HCT116 (cell line): ENCODE measurements at regions not wholly inside any gene's neighbourhood (a gene's known extent, or its start where the extent isn't known, plus 50 kb on each side); places are given as distances from the start of the nearest gene placed in this dataset.

Experiments used
- ATAC-seq: fragments of 200-7000 bp; cut with Tn5 transposase; 2 replicates; pipeline ENCODE4 v1.9.1; 2020; ENCODE audit warnings: mild to moderate bottlenecking, moderate library complexity
- BruUV-seq: library from RNA; stranded (reverse); fragments of 400-500 nt; replicated peaks from 2 replicates; lab custom pipeline; 2021; lab: Mats Ljungman, UMichigan
- CTCF ChIA-PET: fragments of 300-600 bp; sonication (Branson Sonifier 250); formaldehyde crosslinking; loops from one replicate; lab custom pipeline; 2021; ENCODE audit warnings: antibody characterized with exemption; lab: Charles Lee
- POLR2A ChIA-PET: fragments of 300-600, 350-600 bp; sonication (Branson Sonifier 250); formaldehyde crosslinking; loops from one replicate; lab custom pipeline; 2021; ENCODE audit warnings: antibody characterized with exemption; lab: Charles Lee
- RAD21 ChIA-PET, 2 experiments: fragments of 300-600 bp; sonication (Branson Sonifier 250); formaldehyde crosslinking; loops; one replicate each; lab custom pipeline; 2023; ENCODE audit warnings: low total read pairs in 2 of 2; ENCODE audit not compliant: uncharacterized antibody in 2 of 2, unreplicated experiment in 2 of 2, low non-redundant PET in 1 of 2; lab: Charles Lee
- DNase-seq: peaks from one replicate; pipeline ENCODE4 v3.0.0-alpha.2; 2010; ENCODE audit warnings: low read depth, low spot score
- H2AFZ ChIP-seq: fragments of 200-600 bp; shearing (Covaris generic), sonication (generic); 2 replicates; pipeline ENCODE4 v1.6.1; 2017; ENCODE audit warnings: low read depth, mixed run types, mixed read lengths, antibody characterized with exemption, low read length; ENCODE audit not compliant: poor library complexity, severe bottlenecking
- H3K27ac ChIP-seq: 2 replicates; pipeline ENCODE4 v1.5.1; 2012; ENCODE audit warnings: low read depth, low read length
- H3K27me3 ChIP-seq: fragments of 200-600 bp; sonication (generic); 2 replicates; pipeline ENCODE4 v1.6.1; 2016; ENCODE audit warnings: mixed run types, low read length, mixed read lengths; ENCODE audit not compliant: insufficient read depth
- H3K36me3 ChIP-seq, 2 experiments: fragments of 200-500 bp in 1 of 2; fragments of 200-600 bp in 1 of 2; sonication (Bioruptor generic) in 1 of 2; sonication (generic) in 1 of 2; 2 replicates each; pipeline versions ENCODE4 v1.5.1 to v1.6.1; 2014 to 2016; ENCODE audit warnings: low read length in 2 of 2, inconsistent platforms in 1 of 2, mixed read lengths in 1 of 2, mixed run types in 1 of 2; ENCODE audit not compliant: insufficient read depth in 2 of 2, control insufficient read depth in 1 of 2
- H3K4me1 ChIP-seq, 2 experiments: fragments of 200-600 bp in 1 of 2; sonication (generic) in 1 of 2; 2 replicates each; pipeline versions ENCODE4 v1.5.1 to v1.6.1; 2012 to 2017; ENCODE audit warnings: low read length in 2 of 2, inconsistent platforms in 1 of 2, mild to moderate bottlenecking in 1 of 2, mixed read lengths in 1 of 2, mixed run types in 1 of 2, moderate library complexity in 1 of 2; ENCODE audit not compliant: insufficient read depth in 2 of 2, control insufficient read depth in 1 of 2
- H3K4me2 ChIP-seq: fragments of 200-600 bp; sonication (generic); 2 replicates; pipeline ENCODE4 v1.6.1; 2017; ENCODE audit warnings: mixed run types, low read length, mixed read lengths
- H3K4me3 ChIP-seq, 2 experiments: fragments of 200-600 bp in 1 of 2; sonication (generic) in 1 of 2; replicated peaks in 1 of 2; 2 replicates each; pipeline ENCODE4 v1.5.1; 2011 to 2016; ENCODE audit warnings: low read length in 2 of 2, control low read depth in 1 of 2, low read depth in 1 of 2, mild to moderate bottlenecking in 1 of 2, mixed read lengths in 1 of 2, mixed run types in 1 of 2
- H3K79me2 ChIP-seq: fragments of 200-600 bp; sonication (generic); 2 replicates; pipeline ENCODE4 v1.6.1; 2017; ENCODE audit warnings: mild to moderate bottlenecking, mixed run types, low read length, moderate library complexity, mixed read lengths; ENCODE audit not compliant: insufficient read depth
- H3K9ac ChIP-seq: fragments of 200-600 bp; sonication (generic); 2 replicates; pipeline ENCODE4 v1.6.1; 2016; ENCODE audit warnings: low read length, mixed read lengths
- H3K9me2 ChIP-seq: fragments of 200-600 bp; sonication (generic), shearing (Covaris generic); 2 replicates; pipeline ENCODE4 v1.6.1; 2017; ENCODE audit warnings: mixed run types, mild to moderate bottlenecking, moderate library complexity; ENCODE audit not compliant: insufficient read depth
- H3K9me3 ChIP-seq, 2 experiments: fragments of 200-500 bp in 1 of 2; fragments of 200-600 bp in 1 of 2; sonication (Bioruptor generic) in 1 of 2; sonication (generic) in 1 of 2; 2 replicates each; pipeline ENCODE4 v1.6.1; 2014 to 2017; ENCODE audit warnings: low read length in 2 of 2, mixed read lengths in 2 of 2, inconsistent platforms in 1 of 2, low read depth in 1 of 2, mild to moderate bottlenecking in 1 of 2, mixed run types in 1 of 2, moderate library complexity in 1 of 2; ENCODE audit not compliant: control insufficient read depth in 1 of 2, insufficient read depth in 1 of 2
- H4K20me1 ChIP-seq: fragments of 200-600 bp; sonication (generic), shearing (Covaris generic); 2 replicates; pipeline ENCODE4 v1.6.1; 2017; ENCODE audit warnings: mixed run types, mild to moderate bottlenecking, moderate library complexity; ENCODE audit not compliant: insufficient read depth
- CTCF ChIP-seq, 3 experiments: fragments of 200-600 bp in 1 of 3; sonication (generic) in 1 of 3; IDR thresholded peaks in 2 of 3; conservative IDR thresholded peaks in 1 of 3; 2 replicates each; pipeline ENCODE4 v1.5.1; 2012 to 2017; ENCODE audit warnings: low read depth in 2 of 3, low read length in 2 of 3, antibody characterized with exemption in 1 of 3, borderline replicate concordance in 1 of 3, control low read depth in 1 of 3, mild to moderate bottlenecking in 1 of 3, mixed read lengths in 1 of 3, mixed run types in 1 of 3, moderate library complexity in 1 of 3; ENCODE audit not compliant: insufficient read depth in 1 of 3
- EGR1 ChIP-seq: IDR thresholded peaks from 2 replicates; pipeline ENCODE4 v1.6.1; 2012; ENCODE audit warnings: low read depth
- ELF1 ChIP-seq: IDR thresholded peaks from 2 replicates; pipeline ENCODE4 v1.6.1; 2012; ENCODE audit warnings: low read depth, borderline replicate concordance
- EZH2 ChIP-seq: fragments of 200-600 bp; sonication (generic); IDR thresholded peaks from 2 replicates; pipeline ENCODE4 v1.6.1; 2017; ENCODE audit warnings: antibody characterized with exemption, mixed run types
- FOSL1 ChIP-seq: IDR thresholded peaks from 2 replicates; pipeline ENCODE4 v1.6.1; 2012; ENCODE audit warnings: low read depth
- JUND ChIP-seq: IDR thresholded peaks from 2 replicates; pipeline ENCODE4 v1.6.1; 2012
- MAX ChIP-seq: IDR thresholded peaks from 2 replicates; pipeline ENCODE4 v1.6.1; 2012
- POLR2A ChIP-seq: IDR thresholded peaks from 2 replicates; pipeline ENCODE4 v1.7.0; 2011; ENCODE audit warnings: borderline replicate concordance; ENCODE audit not compliant: insufficient read depth, insufficient read length; ENCODE audit errors: extremely low read depth
- POLR2AphosphoS5 ChIP-seq: IDR thresholded peaks from 2 replicates; pipeline ENCODE4 v1.6.1; 2011; ENCODE audit warnings: mild to moderate bottlenecking, low read depth, low read length, moderate library complexity
- RAD21 ChIP-seq: IDR thresholded peaks from 2 replicates; pipeline ENCODE4 v1.6.1; 2012; ENCODE audit warnings: low read depth, mild to moderate bottlenecking
- SIN3A ChIP-seq: IDR thresholded peaks from 2 replicates; pipeline ENCODE4 v1.6.1; 2012; ENCODE audit warnings: low read depth
- SP1 ChIP-seq: IDR thresholded peaks from 2 replicates; pipeline ENCODE4 v1.6.1; 2012; ENCODE audit warnings: low read depth
- SRF ChIP-seq: IDR thresholded peaks from 2 replicates; pipeline ENCODE4 v1.6.1; 2012; ENCODE audit warnings: low read depth
- ZBTB33 ChIP-seq: IDR thresholded peaks from 2 replicates; pipeline ENCODE4 v1.6.1; 2011; ENCODE audit warnings: mild to moderate bottlenecking, low read length, moderate library complexity; ENCODE audit not compliant: insufficient replicate concordance; ENCODE audit errors: extremely low read depth
- ZFX ChIP-seq: fragments of 450-650 bp; IDR thresholded peaks from 2 replicates; pipeline ENCODE4 v1.6.1; 2017
- intact Hi-C: fragments of 100-400 bp; cut with micrococcal nuclease; formaldehyde crosslinking; loops from 2 replicates; pipeline ENCODE4 v1.10.0; 2022

- TF ChIP-seq JUND (no peak), RAD21 (no peak), SIN3A (no peak), ZBTB33 (no peak)
Observed at GRCh38 chr10:20685462-20685861, 211.6 kb downstream of the NEBL start (continued).

- no peak overlapping the region for H3K9ac ChIP-seq
- no peaks in the 10 kb centered on the region for H3K79me2 ChIP-seq
- RAD21 ChIA-PET, result no interaction called here
- no peak overlapping the region for H2AFZ ChIP-seq
- H3K4me3 ChIP-seq, result no peak overlapping the region
- no peaks in the 10 kb centered on the region for H3K9me3 ChIP-seq
- intact Hi-C loops, result no loop called here
- no peaks in the 10 kb centered on the region for H3K4me1 ChIP-seq
- TF ChIP-seq EGR1 (no peak), RAD21 (no peak), ZFX (no peak), JUND (no peak), FOSL1 (no peak), MAX (no peak), POLR2A (no peak), SRF (no peak), SP1 (no peak), ELF1 (no peak), POLR2AphosphoS5 (no peak), EZH2 (no peak), CTCF (IDR thresholded peaks at IDR 0.05 in 2 of 3, conservative IDR thresholded peaks at IDR 0.05 in 1 of 3; ENCODE audit: borderline replicate concordance in 1 of 3, insufficient read depth in 1 of 3, low read depth in 2 of 3, low read length in 2 of 3) (no peak)
- TF ChIP-seq, all 23 proteins: peak for 0
- Histone ChIP-seq H3K27me3 (no peaks in the 10 kb centered on the region), H3K4me2 (no peak overlapping the region), H4K20me1 (no peaks in the 10 kb centered on the region), H3K36me3 (no peaks in the 10 kb centered on the region), H3K9me2 (no peaks in the 10 kb centered on the region), H3K27ac (no peak overlapping the region)
- ChIA-PET POLR2A (no interaction called here), CTCF (no interaction called here)
- no TSS peak for BruUV-seq
- no peak for ATAC-seq
- DNase-seq, result no peak
Observed at GRCh38 chr10:20683345-20683744, 213.8 kb downstream of the NEBL start.
